GM18907 (cell line): ENCODE measurements at regions not wholly inside any gene's neighbourhood (a gene's known extent, or its start where the extent isn't known, plus 50 kb on each side); places are given as distances from the start of the nearest gene placed in this dataset.
"Not testable (repeated sequence)": the region's sequence is repeated elsewhere in the genome, so short reads cannot be mapped to it uniquely, and the experiment has no call there.

Source experiments
- ATAC-seq: cut with Tn5 transposase; IDR thresholded peaks from one replicate; pipeline ENCODE4 v1.9.1; 2021; ENCODE audit warnings: mild to moderate bottlenecking, moderate library complexity; ENCODE audit not compliant: unreplicated experiment

GRCh38 chr12:28973491-28973890, 175.6 kb upstream of the FAR2 start:
- no peak for ATAC-seq

DNA sequence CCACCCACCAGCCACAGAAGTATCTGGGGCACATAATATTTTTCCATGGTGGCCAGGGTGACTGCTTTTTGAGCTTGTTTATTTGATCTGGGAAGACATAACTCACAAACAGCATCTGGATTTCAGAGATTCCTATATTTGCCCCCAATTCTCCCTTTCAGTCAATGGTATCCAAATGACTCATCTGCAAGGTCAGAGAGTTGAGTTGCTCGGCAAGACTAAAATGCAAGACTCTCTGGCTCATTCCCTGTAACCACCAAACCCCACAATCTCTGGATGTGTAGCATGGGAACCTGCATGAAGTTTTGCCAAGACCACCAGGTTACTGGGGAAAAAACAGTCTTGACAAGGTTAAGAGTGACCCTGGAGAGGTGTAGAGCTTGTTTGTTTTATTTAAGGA, 174.9 kb upstream of the FAR2 start:
- no peak for ATAC-seq

- no peak for ATAC-seq
These were observed 174.2 kb upstream of the FAR2 start for GRCh38 chr12:28974883-28975282.

GRCh38 chr12:28975564-28976340, 173.3 kb upstream of the FAR2 start:
- no peak for ATAC-seq

- no peak for ATAC-seq
These were observed 168.6 kb upstream of the FAR2 start for GRCh38 chr12:28980436-28980835.

DNA sequence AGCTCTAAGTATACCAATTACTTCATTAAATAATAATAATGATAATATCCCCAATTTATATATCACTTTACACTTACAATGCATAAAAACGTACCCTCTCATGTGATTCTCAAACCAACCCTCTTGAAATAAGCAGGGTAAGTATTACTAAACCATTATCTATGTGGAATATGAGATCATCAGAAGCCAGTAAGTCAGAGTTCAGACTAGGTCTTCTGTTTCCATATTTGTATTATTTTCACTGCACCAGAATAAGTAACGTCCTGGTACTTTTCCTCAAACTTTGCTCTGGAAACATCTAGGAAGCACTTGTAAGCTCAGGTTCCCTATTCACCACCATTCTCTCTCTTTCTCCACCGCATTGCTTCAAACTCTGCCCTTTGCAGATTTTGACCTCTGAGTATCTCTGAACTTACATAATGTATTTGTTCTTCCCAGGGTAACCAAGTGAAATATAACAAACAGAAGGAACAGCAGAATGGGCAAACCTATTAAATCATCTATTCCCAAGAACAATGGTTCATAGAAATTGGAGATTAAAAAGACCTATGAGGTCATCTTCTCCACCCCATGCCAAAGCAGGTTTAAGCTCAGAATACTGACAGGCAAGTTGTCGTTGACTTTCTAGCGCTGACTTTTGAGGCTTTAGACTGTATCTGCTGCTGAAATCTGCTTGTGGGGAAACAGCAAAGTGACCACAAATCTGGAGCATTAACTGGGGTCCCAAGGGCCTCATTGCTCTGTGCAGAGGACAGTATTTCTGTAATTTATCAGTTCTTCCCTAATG, 161.3 kb upstream of the FAR2 start:
- ATAC-seq: no peak

DNA sequence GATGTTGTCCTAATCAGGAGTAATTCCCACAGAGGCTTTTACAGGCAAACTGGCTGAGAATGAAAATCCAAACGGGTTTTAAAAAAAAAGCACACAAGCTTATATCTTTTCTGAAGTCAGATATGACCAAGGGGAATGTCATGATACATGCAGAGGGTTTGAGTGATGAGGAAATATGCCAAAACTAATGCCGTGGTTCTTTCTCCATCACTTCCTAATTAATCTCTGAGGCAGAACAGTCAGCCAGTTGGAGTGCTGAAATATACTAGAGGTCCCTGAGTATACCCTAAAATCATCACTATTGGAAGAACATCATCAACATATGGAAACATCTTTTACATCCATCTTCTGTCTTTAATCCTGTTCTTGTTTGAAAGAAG, 160.8 kb upstream of the FAR2 start:
- no peak for ATAC-seq

GRCh38 chr12:28991626-28992025, 157.5 kb upstream of the FAR2 start:
- no peak for ATAC-seq

- ATAC-seq: no peak
These were observed 155.4 kb upstream of the FAR2 start for GRCh38 chr12:28993720-28994119.

DNA sequence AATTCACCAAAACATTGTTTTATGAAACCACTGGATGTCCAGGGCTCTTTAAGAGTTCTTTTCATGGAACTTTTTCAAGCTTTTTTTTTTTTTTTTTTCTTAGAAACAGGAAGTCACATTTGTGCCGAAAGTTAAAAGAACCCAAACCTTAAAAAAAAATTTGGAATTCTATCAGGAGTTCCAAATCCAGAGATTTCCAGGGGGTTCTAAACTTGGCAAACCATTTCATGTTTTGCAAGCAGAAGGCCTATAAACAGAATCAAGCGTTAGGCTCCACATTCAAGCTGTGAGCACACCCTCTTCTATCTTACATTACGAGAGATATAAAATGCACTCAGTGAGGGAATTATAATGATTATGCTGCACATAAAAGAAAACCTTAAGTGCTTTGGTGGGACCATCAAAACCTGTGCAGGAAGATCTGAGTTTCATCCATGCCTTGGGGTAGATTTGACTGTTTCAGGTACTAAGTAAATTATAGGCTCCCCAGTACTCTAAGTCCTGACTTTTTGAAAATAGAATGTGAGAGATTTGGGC, 154.8 kb upstream of the FAR2 start:
- no peak for ATAC-seq

DNA sequence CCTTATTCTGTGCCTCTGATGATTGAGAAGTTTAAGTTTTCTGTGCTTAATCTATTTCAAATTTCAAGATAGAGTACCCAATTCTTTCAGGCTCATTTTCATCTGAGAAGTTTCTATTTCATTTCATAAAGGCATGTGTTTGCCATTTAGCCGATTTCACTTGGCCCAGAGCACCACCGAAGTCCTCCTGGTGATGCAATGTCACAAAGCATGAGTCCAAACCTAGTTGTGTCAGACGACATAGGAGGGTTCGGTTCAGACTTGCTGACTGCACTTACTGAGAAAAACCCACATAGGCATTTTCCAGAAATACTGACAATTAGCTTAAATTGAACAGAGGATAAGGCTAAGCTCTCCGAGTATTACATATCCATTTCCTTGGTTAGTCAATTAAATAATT, 152.4 kb upstream of the FAR2 start:
- no peak for ATAC-seq

- ATAC-seq: no peak
These were observed 150.4 kb upstream of the FAR2 start for GRCh38 chr12:28998662-28999120.

GRCh38 chr12:29004066-29004935, 144.8 kb upstream of the FAR2 start:
- no peak for ATAC-seq

DNA sequence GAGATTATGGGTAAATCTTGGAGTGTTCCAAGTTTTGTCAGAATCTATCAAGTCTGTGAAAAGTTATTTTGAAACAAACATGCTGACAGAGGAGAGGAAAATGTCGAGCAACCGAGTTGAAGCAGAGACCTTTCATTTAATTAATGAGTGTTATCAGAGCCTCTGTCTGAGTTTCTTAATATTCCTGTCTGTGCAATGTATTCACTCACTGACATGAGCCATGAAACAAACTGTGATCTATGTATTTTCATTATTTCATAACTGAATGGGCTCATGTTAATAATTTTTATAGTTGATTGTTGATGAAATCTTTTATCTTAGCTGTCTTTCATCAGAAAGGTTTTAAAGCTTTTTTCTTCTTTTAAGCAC, 144.2 kb upstream of the FAR2 start:
- ATAC-seq: no peak

DNA sequence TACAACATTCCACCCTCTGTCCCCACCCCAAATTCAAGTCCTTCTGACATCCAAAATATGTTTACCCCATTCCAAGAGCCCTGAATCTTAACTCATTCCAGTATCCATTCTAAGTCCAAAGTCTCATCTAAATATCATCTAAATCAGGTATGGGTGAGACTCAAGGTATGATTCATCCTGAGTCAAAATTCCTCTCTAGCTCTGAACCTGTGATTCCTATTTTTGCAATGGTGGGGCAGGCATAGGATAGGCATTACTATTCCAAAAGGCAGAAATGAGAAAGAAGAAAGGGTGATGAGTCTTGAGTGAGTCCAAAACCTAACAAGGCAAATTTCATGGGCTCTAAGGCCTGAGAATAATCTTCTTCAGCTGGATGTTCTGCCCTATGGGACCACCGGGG, 140.3 kb upstream of the FAR2 start:
- ATAC-seq: no peak

DNA sequence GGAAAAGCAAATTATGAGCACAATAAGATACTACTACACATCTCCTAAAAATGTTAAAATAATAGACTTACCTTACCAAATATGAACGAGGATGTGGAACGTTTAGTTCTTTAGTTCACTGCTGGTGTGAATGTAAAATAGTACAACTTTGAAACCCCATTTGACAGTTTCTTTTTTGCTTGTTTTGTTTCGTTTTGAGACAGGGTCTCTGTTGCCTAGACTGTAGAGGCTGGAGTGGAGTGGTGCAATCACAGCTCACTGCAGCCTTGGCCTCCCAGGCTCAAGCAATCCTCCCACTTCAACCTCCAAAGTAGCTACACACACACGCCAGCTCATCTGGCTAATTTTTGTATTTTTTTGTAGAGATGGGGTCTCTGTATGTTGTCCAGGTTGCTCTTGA, 136.4 kb upstream of the FAR2 start:
- no peak for ATAC-seq

DNA sequence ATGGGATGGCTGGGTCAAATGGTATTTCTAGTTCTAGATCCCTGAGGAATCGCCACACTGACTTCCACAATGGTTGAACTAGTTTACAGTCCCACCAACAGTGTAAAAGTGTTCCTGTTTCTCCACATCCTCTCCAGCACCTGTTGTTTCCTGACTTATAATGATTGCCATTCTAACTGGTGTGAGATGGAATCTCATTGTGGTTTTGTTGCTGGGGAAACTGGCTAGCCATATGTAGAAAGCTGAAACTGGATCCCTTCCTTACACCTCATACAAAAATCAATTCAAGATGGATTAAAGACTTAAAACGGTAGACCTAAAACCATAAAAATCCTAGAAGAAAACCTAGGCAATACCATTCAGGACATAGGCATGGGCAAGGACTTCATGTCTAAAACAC, 131.5 kb upstream of the FAR2 start:
- not testable (repeated sequence) for ATAC-seq

DNA sequence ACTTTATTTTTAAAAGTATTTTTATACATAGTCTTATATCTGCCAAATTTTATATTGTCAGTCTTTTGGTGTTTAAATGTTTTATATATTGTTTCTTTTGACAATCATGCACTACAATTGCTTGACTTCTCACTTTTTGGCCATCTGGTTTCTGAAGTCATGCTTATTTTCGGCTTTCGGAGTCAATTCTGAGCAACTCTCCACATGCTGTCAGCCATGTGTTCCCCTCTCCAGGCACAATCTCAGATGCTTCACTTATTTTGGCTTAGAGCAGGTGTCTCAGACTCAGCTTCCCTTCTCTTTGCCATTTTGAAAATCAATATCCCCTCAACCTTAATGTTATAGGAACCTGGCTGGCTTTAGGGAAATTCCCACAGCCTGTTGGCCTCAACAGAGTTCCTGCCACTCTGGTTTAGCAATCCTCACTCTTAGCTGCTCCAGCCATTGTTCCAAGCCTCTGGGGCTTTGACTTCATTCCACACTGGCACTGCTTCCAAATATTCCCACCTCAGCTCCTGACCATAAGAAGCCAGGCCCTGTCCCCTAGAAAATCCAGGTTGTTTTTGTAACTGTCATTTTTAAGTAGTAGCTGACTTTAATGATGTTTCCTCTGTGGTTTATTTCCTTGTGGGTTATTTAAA, 125.5 kb upstream of the FAR2 start:
- no peak for ATAC-seq

DNA sequence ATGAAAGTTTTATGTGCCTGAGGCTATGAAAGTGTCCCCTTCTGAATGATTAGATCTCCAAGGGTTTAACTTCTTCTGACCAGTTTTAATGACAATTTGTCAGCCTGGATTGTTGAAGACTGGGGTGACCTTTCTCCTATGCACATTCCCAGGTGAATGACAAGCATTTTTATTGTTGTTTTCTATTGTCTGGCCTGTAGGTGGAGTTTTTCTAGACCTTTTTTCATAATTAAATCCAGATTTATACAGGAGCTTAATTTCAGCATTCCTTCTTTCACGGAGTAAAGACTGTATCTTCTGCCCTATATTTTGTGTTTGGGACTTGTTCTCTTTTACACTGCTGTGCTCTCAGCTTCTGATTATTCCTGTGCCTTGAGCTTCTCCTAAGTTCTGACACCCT, 125.0 kb upstream of the FAR2 start:
- no peak for ATAC-seq

DNA sequence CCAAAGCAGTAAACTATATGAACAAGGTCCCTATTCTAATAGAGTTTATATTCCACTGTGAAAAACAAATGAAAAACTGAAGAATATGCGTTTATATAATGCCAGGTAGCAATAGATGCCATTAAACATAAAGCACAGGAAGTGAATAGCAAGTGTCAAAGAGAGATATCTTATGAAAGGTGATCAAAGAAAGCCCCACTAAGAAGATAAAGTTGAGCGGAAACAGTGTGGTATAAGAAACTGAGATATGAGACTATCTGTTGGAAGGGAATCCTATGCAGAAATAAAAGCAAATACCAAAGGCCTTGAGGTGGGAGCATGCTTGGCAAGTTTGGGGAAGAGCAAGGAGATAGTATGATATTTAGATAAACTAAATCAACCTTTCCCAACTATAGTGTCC, 123.1 kb upstream of the FAR2 start:
- ATAC-seq: no peak

- ATAC-seq: no peak
These were observed 122.7 kb upstream of the FAR2 start for GRCh38 chr12:29026419-29026818.
